B cell (primary cell): ENCODE measurements at regions not wholly inside any gene's neighbourhood (a gene's known extent, or its start where the extent isn't known, plus 50 kb on each side); places are given as distances from the start of the nearest gene placed in this dataset.

Experiments
- ATAC-seq: fragments of 200-7000 bp; cut with Tn5 transposase; one replicate; pipeline ENCODE4 v1.10.0; 2021; ENCODE audit warnings: low read depth, mild to moderate bottlenecking, moderate number of reproducible peaks, moderate library complexity
- CTCF ChIA-PET: fragments of 350-600 bp; sonication (Branson Sonifier 250); formaldehyde crosslinking; loops from one replicate; lab custom pipeline; 2021; ENCODE audit warnings: antibody characterized with exemption, inconsistent platforms; lab: Charles Lee
- POLR2A ChIA-PET: fragments of 350-600 bp; sonication (Branson Sonifier 250); formaldehyde crosslinking; loops from one replicate; lab custom pipeline; 2021; ENCODE audit warnings: antibody characterized with exemption; lab: Charles Lee
- DNase-seq: peaks from one replicate; pipeline ENCODE4 v3.0.0; 2013
- H2AFZ ChIP-seq: 2 replicates; pipeline ENCODE4 v1.6.1; 2012; ENCODE audit warnings: mild to moderate bottlenecking, low read depth, low read length; ENCODE audit not compliant: insufficient read depth, poor library complexity, severe bottlenecking
- H3K27ac ChIP-seq, 2 donors: 1 replicate in 1 of 2; 2 replicates in 1 of 2; pipeline ENCODE4 v1.5.1; 2012 to 2013; ENCODE audit warnings: low read length in 2 of 2, mild to moderate bottlenecking in 2 of 2, moderate library complexity in 1 of 2
- H3K27me3 ChIP-seq, 4 experiments: fragments of 200-600 bp in 1 of 4; sonication (generic) in 1 of 4; replicated peaks in 1 of 4; 1 replicate in 2 of 4; 2 replicates in 2 of 4; pipeline versions ENCODE4 v1.6.1 to v1.7.0; 2013 to 2016; ENCODE audit warnings: low read length in 3 of 4, mild to moderate bottlenecking in 2 of 4, mixed read lengths in 1 of 4, moderate library complexity in 1 of 4; ENCODE audit not compliant: insufficient read depth in 4 of 4, control insufficient read depth in 3 of 4; ENCODE audit errors: control extremely low read depth in 1 of 4
- H3K36me3 ChIP-seq, 2 experiments: replicated peaks in 1 of 2; 1 replicate in 1 of 2; 2 replicates in 1 of 2; pipeline versions ENCODE4 v1.6.1 to v1.7.1; 2013; ENCODE audit warnings: low read length in 1 of 2; ENCODE audit not compliant: insufficient read depth in 2 of 2, control insufficient read depth in 1 of 2; ENCODE audit errors: control extremely low read depth in 1 of 2, extremely low read depth in 1 of 2
- H3K4me1 ChIP-seq, 2 donors: fragments of 200-600 bp in 1 of 2; sonication (generic) in 1 of 2; 1 replicate in 1 of 2; 2 replicates in 1 of 2; pipeline versions ENCODE4 v1.5.1 to v1.6.1; 2013 to 2017; ENCODE audit warnings: low read length in 2 of 2; ENCODE audit not compliant: control insufficient read depth in 2 of 2, insufficient read depth in 2 of 2
- H3K4me2 ChIP-seq: replicated peaks from 2 replicates; pipeline ENCODE3; 2012; ENCODE audit warnings: mild to moderate bottlenecking, low read depth, low read length; ENCODE audit not compliant: poor library complexity, severe bottlenecking
- H3K4me3 ChIP-seq, 5 experiments: fragments of 200-600 bp in 1 of 5; sonication (generic) in 1 of 5; 1 replicate in 3 of 5; 2 replicates in 2 of 5; pipeline versions ENCODE4 v1.5.1 to v1.7.0; 2011 to 2016; ENCODE audit warnings: low read length in 4 of 5, mild to moderate bottlenecking in 4 of 5, low read depth in 2 of 5, control low read depth in 1 of 5, moderate library complexity in 1 of 5; ENCODE audit not compliant: insufficient read depth in 1 of 5; ENCODE audit errors: control extremely low read depth in 1 of 5, extremely low read depth in 1 of 5
- H3K79me2 ChIP-seq: fragments of 200-600 bp; sonication (generic); one replicate; pipeline ENCODE4 v1.6.0; 2016; ENCODE audit warnings: low read length; ENCODE audit not compliant: control insufficient read depth, insufficient read depth
- H3K9ac ChIP-seq: fragments of 200-600 bp; sonication (generic); 2 replicates; pipeline ENCODE4 v1.6.1; 2017; ENCODE audit warnings: mild to moderate bottlenecking, low read length, moderate library complexity
- H3K9me3 ChIP-seq, 3 donors: one replicate each; pipeline versions ENCODE4 v1.6.1 to v1.7.1; 2013; ENCODE audit warnings: low read length in 2 of 3; ENCODE audit not compliant: control insufficient read depth in 2 of 3, insufficient read depth in 1 of 3; ENCODE audit errors: control extremely low read depth in 1 of 3
- H4K20me1 ChIP-seq: 2 replicates; pipeline ENCODE4 v1.6.0; 2012; ENCODE audit warnings: mild to moderate bottlenecking, low read length; ENCODE audit not compliant: insufficient read depth, control insufficient read depth, poor library complexity, severe bottlenecking
- H3K27ac Mint-ChIP-seq: one replicate; pipeline ENCODE4 v1.8.0; 2021; ENCODE audit warnings: mixed read lengths
- H3K27me3 Mint-ChIP-seq: one replicate; pipeline ENCODE4 v1.8.0; 2021; ENCODE audit warnings: mixed read lengths
- H3K4me1 Mint-ChIP-seq: one replicate; pipeline ENCODE4 v1.8.0; 2021; ENCODE audit warnings: mixed read lengths
- H3K4me3 Mint-ChIP-seq: one replicate; pipeline ENCODE4 v1.8.0; 2021; ENCODE audit warnings: mixed read lengths
- H3K9me3 Mint-ChIP-seq: one replicate; pipeline ENCODE4 v1.8.0; 2022; ENCODE audit warnings: mixed read lengths; ENCODE audit not compliant: insufficient read depth
- CTCF ChIP-seq: fragments of 200-600 bp; IDR thresholded peaks from one replicate; pipeline ENCODE4 v1.8.0; 2022; ENCODE audit warnings: antibody characterized with exemption, mild to moderate bottlenecking
- EZH2 ChIP-seq: IDR thresholded peaks from 2 replicates; pipeline ENCODE4 v1.6.1; 2012; ENCODE audit warnings: borderline replicate concordance, low read depth, mild to moderate bottlenecking, moderate library complexity, low read length; ENCODE audit not compliant: insufficient read depth, poor library complexity, severe bottlenecking
- WGBS: methylation state at CpG from one replicate; pipeline ENCODE4 v1.1.5; 2013; ENCODE audit warnings: missing lambda C conversion rate; ENCODE audit not compliant: insufficient coverage; 5-methylcytosine and 5-hydroxymethylcytosine counted together
- intact Hi-C: fragments of 100-400 bp; cut with micrococcal nuclease; formaldehyde crosslinking; loops from one replicate; pipeline ENCODE4 v1.10.0; 2022

- intact Hi-C loops = no loop called here
- Mint-ChIP-seq H3K9me3 (peaks cover 15% of the 10 kb centered on the region), H3K4me1 (peaks cover 42% of the 10 kb centered on the region), H3K27ac (no peak overlapping the region), H3K4me3 (no peak overlapping the region), H3K27me3 (no peaks in the 10 kb centered on the region)
- TF ChIP-seq EZH2 (no peak), CTCF (no peak)
- H3K9me3 ChIP-seq = peaks cover 8 to 30% (median 13%) of the 10 kb centered on the region in 3 donors
- no peaks in the 10 kb centered on the region for H4K20me1 ChIP-seq
- H3K36me3 ChIP-seq = no peaks in the 10 kb centered on the region
- ATAC-seq (no peak), DNase-seq (no peak)
- ChIA-PET POLR2A (no interaction called here), CTCF (interaction anchor here (1.0 kb wide), 1 partner anchor 9 kb away, joined by 3 read pairs; no protein-coding TSS in a partner anchor)
- H3K4me2 ChIP-seq = no peak overlapping the region
- no peaks in the 10 kb centered on the region for H3K27me3 ChIP-seq
- 100% methylated on average over 1 of the region's 6 CpGs for WGBS
- H3K79me2 ChIP-seq = peaks cover 5% of the 10 kb centered on the region
- no peak overlapping the region for H3K9ac ChIP-seq
- H2AFZ ChIP-seq = no peak overlapping the region
- peaks cover 25 to 26% of the 10 kb centered on the region in 2 donors for H3K4me1 ChIP-seq
- no peak overlapping the region for H3K4me3 ChIP-seq
- H3K27ac ChIP-seq = no peak overlapping the region
Measured at GRCh38 chr5:56421246-56422075, 188.3 kb upstream of the ANKRD55 start.

- Histone ChIP-seq H3K4me2 (peak overlapping the region; percentile 37), H3K27ac (peak overlapping the region; percentile 34 to 60), H3K27me3 (no peaks in the 10 kb centered on the region), H3K4me1 (peaks cover 36 to 37% of the 10 kb centered on the region in 2 donors), H3K9ac (no peak overlapping the region), H3K79me2 (peaks cover 5% of the 10 kb centered on the region), H3K4me3 (peak overlapping the region in 1 of 5 experiments; percentile 21), H3K9me3 (peaks cover 8 to 30% (median 13%) of the 10 kb centered on the region in 3 donors), H2AFZ (no peak overlapping the region), H4K20me1 (no peaks in the 10 kb centered on the region), H3K36me3 (no peaks in the 10 kb centered on the region)
- TF ChIP-seq CTCF (no peak), EZH2 (no peak)
- POLR2A ChIA-PET = no interaction called here
- DNase-seq = no peak
- Mint-ChIP-seq H3K4me1 (peaks cover 53% of the 10 kb centered on the region), H3K9me3 (peaks cover 15% of the 10 kb centered on the region), H3K4me3 (no peak overlapping the region), H3K27me3 (no peaks in the 10 kb centered on the region), H3K27ac (no peak overlapping the region)
- intact Hi-C loops = no loop called here
- CTCF ChIA-PET = interaction anchor here (1.1 to 1.6 kb wide), 2 partner anchors 10 to 13 kb away, joined by 3 to 4 read pairs; no protein-coding TSS in a partner anchor
- ATAC-seq = no peak
Measured at GRCh38 chr5:56420323-56420722, 187.2 kb upstream of the ANKRD55 start.
